WTC11 (cell line): ENCODE measurements at regions not wholly inside any gene's neighbourhood (a gene's known extent, or its start where the extent isn't known, plus 50 kb on each side); places are given as distances from the start of the nearest gene placed in this dataset.

Experiments used
- ATAC-seq: fragments of 200-7000 bp; cut with Tn5 transposase; 2 replicates; pipeline ENCODE4 v1.10.0; 2021; ENCODE audit warnings: mild to moderate bottlenecking, moderate library complexity
- CTCF ChIA-PET: fragments of 300-600 bp; sonication (Branson Sonifier 250); formaldehyde crosslinking; loops from one replicate; lab custom pipeline; 2021; ENCODE audit warnings: antibody characterized with exemption; lab: Charles Lee
- POLR2A ChIA-PET: fragments of 350-600 bp; sonication (Branson Sonifier 250); formaldehyde crosslinking; loops from one replicate; lab custom pipeline; 2021; ENCODE audit warnings: antibody characterized with exemption; lab: Charles Lee
- DNase-seq: peaks from one replicate; pipeline ENCODE4 v3.0.0; 2021; ENCODE audit warnings: low spot score
- H3K27ac Mint-ChIP-seq: 2 replicates; pipeline ENCODE4 v1.8.0; 2021; ENCODE audit warnings: mixed read lengths
- H3K27me3 Mint-ChIP-seq: 2 replicates; pipeline ENCODE4 v1.8.0; 2021; ENCODE audit warnings: low read depth, mild to moderate bottlenecking, moderate library complexity, mixed read lengths
- H3K36me3 Mint-ChIP-seq: 2 replicates; pipeline ENCODE4 v1.8.0; 2021; ENCODE audit warnings: mixed read lengths
- H3K4me1 Mint-ChIP-seq: 2 replicates; pipeline ENCODE4 v1.8.0; 2022; ENCODE audit warnings: mixed read lengths
- H3K4me3 Mint-ChIP-seq: 2 replicates; pipeline ENCODE4 v1.8.0; 2021; ENCODE audit warnings: mild to moderate bottlenecking, moderate library complexity, mixed read lengths
- H3K9me3 Mint-ChIP-seq: 2 replicates; pipeline ENCODE4 v1.8.0; 2021; ENCODE audit warnings: mixed read lengths
- AFF4 ChIP-seq: sonication (generic); formaldehyde crosslinking; IDR thresholded peaks from 2 replicates; pipeline ENCODE4 v1.8.1; 2023; ENCODE audit warnings: mild to moderate bottlenecking, missing genetic modification reagents, borderline replicate concordance
- ARID4B ChIP-seq: sonication (generic); formaldehyde crosslinking; IDR thresholded peaks from 2 replicates; pipeline ENCODE4 v1.8.0; 2023; ENCODE audit warnings: missing genetic modification reagents, mild to moderate bottlenecking, borderline replicate concordance
- ATF6 ChIP-seq: sonication (generic); formaldehyde crosslinking; IDR thresholded peaks from 2 replicates; pipeline ENCODE4 v1.8.1; 2023; ENCODE audit warnings: mild to moderate bottlenecking, missing genetic modification reagents
- CREM ChIP-seq: sonication (generic); formaldehyde crosslinking; IDR thresholded peaks from 2 replicates; pipeline ENCODE4 v1.8.1; 2022; ENCODE audit warnings: mild to moderate bottlenecking, missing genetic modification reagents, moderate library complexity
- E2F1 ChIP-seq: sonication (generic); formaldehyde crosslinking; IDR thresholded peaks from 2 replicates; pipeline ENCODE4 v1.8.0; 2022; ENCODE audit warnings: mild to moderate bottlenecking, missing genetic modification reagents
- ELF4 ChIP-seq: sonication (generic); formaldehyde crosslinking; IDR thresholded peaks from 2 replicates; pipeline ENCODE4 v1.8.1; 2022; ENCODE audit warnings: low read depth, mild to moderate bottlenecking, moderate library complexity, missing genetic modification reagents
- ESRRA ChIP-seq: sonication (generic); formaldehyde crosslinking; IDR thresholded peaks from 2 replicates; pipeline ENCODE4 v1.8.1; 2022; ENCODE audit warnings: mild to moderate bottlenecking, missing genetic modification reagents, borderline replicate concordance
- ETV6 ChIP-seq: sonication (generic); formaldehyde crosslinking; IDR thresholded peaks from 2 replicates; pipeline ENCODE4 v1.8.1; 2022; ENCODE audit warnings: mild to moderate bottlenecking, missing genetic modification reagents
- IRF2 ChIP-seq: sonication (generic); formaldehyde crosslinking; IDR thresholded peaks from 2 replicates; pipeline ENCODE4 v1.8.0; 2022; ENCODE audit warnings: low read depth, missing genetic modification reagents, borderline replicate concordance
- MAX ChIP-seq: sonication (generic); formaldehyde crosslinking; IDR thresholded peaks from 2 replicates; pipeline ENCODE4 v1.8.0; 2022; ENCODE audit warnings: mild to moderate bottlenecking, missing genetic modification reagents
- MXD4 ChIP-seq: fragments of 250-450 bp; sonication (Bioruptor Pico); IDR thresholded peaks from 2 replicates; pipeline ENCODE4 v1.8.0; 2021; ENCODE audit warnings: mild to moderate bottlenecking, moderate library complexity, borderline replicate concordance
- TEAD4 ChIP-seq: sonication (generic); formaldehyde crosslinking; IDR thresholded peaks from 2 replicates; pipeline ENCODE4 v1.8.0; 2022; ENCODE audit warnings: mild to moderate bottlenecking, missing genetic modification reagents
- USF1 ChIP-seq: sonication (generic); formaldehyde crosslinking; IDR thresholded peaks from 2 replicates; pipeline ENCODE4 v1.8.0; 2022; ENCODE audit warnings: mild to moderate bottlenecking, missing genetic modification reagents
- ZNF219 ChIP-seq: sonication (generic); formaldehyde crosslinking; IDR thresholded peaks from 2 replicates; pipeline ENCODE4 v1.8.0; 2023; ENCODE audit warnings: missing genetic modification reagents, mild to moderate bottlenecking, borderline replicate concordance

GRCh38 chr5:5026409-5026785 is 113.7 kb upstream of the ADAMTS16 start (continued):
- TF ChIP-seq ESRRA (CRISPR knock-in tag) (no peak), CREM (CRISPR knock-in tag) (no peak), ETV6 (no peak), ATF6 (no peak), ARID4B (CRISPR knock-in tag) (no peak), ELF4 (CRISPR knock-in tag) (no peak), USF1 (no peak)

GRCh38 chr5:5031665-5032064 is 108.5 kb upstream of the ADAMTS16 start:
- Mint-ChIP-seq H3K36me3 (no peaks in the 10 kb centered on the region), H3K27ac (peak overlapping the region; percentile 21; the same call in 1 of the 2 replicates)
- CTCF ChIA-PET: no interaction called here

More at GRCh38 chr5:5031665-5032064, 108.5 kb upstream of the ADAMTS16 start:
- Mint-ChIP-seq H3K4me3 (no peak overlapping the region), H3K27me3 (peaks cover 3% of the 10 kb centered on the region; the same call in 1 of the 2 replicates), H3K4me1 (no peaks in the 10 kb centered on the region), H3K9me3 (peaks cover 13% of the 10 kb centered on the region)
- no peak for ATAC-seq
- DNase-seq: no peak
- TF ChIP-seq TEAD4 (CRISPR knock-in tag) (no peak), MXD4 (no peak), MAX (CRISPR knock-in tag) (no peak), E2F1 (CRISPR knock-in tag) (no peak), ARID4B (CRISPR knock-in tag) (no peak), AFF4 (CRISPR knock-in tag) (no peak), ZNF219 (no peak), IRF2 (CRISPR knock-in tag) (no peak)
- TF ChIP-seq, all 79 proteins: peak for 0
- POLR2A ChIA-PET: no interaction called here
